ENCODE measurements at regions not wholly inside any gene's neighbourhood (a gene's known extent, or its start where the extent isn't known, plus 50 kb on each side); places are given as distances from the start of the nearest gene placed in this dataset.

GRCh38 chr4:129248621-129249020 is 152.7 kb downstream of the C4orf33 start:
- no peaks in the 10 kb centered on the region for H3K9me3 ChIP-seq
- H3K4me3 ChIP-seq, result no peak overlapping the region
- TF ChIP-seq, protein P1, sequence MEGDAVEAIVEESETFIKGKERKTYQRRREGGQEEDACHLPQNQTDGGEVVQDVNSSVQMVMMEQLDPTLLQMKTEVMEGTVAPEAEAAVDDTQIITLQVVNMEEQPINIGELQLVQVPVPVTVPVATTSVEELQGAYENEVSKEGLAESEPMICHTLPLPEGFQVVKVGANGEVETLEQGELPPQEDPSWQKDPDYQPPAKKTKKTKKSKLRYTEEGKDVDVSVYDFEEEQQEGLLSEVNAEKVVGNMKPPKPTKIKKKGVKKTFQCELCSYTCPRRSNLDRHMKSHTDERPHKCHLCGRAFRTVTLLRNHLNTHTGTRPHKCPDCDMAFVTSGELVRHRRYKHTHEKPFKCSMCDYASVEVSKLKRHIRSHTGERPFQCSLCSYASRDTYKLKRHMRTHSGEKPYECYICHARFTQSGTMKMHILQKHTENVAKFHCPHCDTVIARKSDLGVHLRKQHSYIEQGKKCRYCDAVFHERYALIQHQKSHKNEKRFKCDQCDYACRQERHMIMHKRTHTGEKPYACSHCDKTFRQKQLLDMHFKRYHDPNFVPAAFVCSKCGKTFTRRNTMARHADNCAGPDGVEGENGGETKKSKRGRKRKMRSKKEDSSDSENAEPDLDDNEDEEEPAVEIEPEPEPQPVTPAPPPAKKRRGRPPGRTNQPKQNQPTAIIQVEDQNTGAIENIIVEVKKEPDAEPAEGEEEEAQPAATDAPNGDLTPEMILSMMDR (IDR thresholded peaks at IDR 0.05), result no peak
- no peaks in the 10 kb centered on the region for H3K36me3 ChIP-seq
- no peaks in the 10 kb centered on the region for H3K27me3 ChIP-seq
- intact Hi-C loops (cut with DNase I; ENCODE audit: low total_unique reads), result no loop called here
- no peaks in the 10 kb centered on the region for H3K4me1 ChIP-seq
- H3K27ac ChIP-seq, result no peak overlapping the region
- DNase-seq, result no peak

- no peak overlapping the region for H3K27ac ChIP-seq
- no peak overlapping the region for H3K4me3 ChIP-seq
- no peaks in the 10 kb centered on the region for H3K4me1 ChIP-seq
- H3K36me3 ChIP-seq, result no peaks in the 10 kb centered on the region
- TF ChIP-seq, protein P1 (IDR thresholded peaks at IDR 0.05), result no peak
- H3K9me3 ChIP-seq, result no peaks in the 10 kb centered on the region
- intact Hi-C loops (cut with DNase I; ENCODE audit: low total_unique reads), result no loop called here
- DNase-seq, result no peak
- H3K27me3 ChIP-seq, result no peaks in the 10 kb centered on the region
These were observed 158.2 kb downstream of the C4orf33 start for GRCh38 chr4:129254126-129254525.

DNA sequence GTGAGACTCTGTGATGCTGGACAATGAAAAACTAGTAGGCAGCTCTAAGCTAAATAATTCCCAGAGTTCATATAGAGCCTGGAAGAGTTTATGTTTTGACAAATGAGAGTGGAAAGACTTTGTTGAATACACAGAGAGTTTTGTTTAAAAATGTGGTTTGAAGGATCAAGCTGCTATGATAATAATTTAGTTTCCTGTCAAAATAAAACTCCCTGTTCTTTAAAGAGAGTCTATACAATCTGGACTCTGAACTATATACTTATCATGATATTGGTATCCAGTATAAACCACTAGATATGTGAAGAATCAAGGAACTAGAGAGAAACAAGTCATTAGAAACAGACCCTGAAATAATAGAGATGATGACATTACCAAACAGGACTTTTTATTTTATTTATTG is 158.6 kb downstream of the C4orf33 start:
- intact Hi-C loops (cut with DNase I; ENCODE audit: low total_unique reads), result no loop called here
- Histone ChIP-seq H3K36me3 (no peaks in the 10 kb centered on the region), H3K4me3 (no peak overlapping the region), H3K27me3 (no peaks in the 10 kb centered on the region), H3K9me3 (no peaks in the 10 kb centered on the region), H3K27ac (no peak overlapping the region), H3K4me1 (no peaks in the 10 kb centered on the region)
- no peak for DNase-seq
- TF ChIP-seq, protein P1 (IDR thresholded peaks at IDR 0.05), result no peak

DNA sequence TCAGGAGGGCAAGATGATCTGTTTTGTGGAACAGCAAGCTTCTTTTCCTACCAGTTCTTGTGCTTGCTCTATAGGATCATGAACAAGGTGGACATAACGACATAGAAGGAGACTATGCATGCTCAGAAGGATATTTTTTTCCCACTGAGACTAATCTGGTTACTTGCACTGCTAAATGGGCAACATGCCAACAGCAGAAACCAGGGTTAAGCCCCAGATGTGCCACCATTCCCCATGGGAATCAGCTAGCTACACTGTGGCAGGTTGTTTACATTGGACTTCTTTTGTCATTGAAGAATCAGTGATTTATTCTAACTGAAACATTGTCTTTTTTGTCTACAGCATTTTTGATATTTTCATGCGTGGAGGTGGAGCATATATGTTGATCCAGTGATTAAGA is 165.6 kb downstream of the C4orf33 start:
- H3K9me3 ChIP-seq, result no peaks in the 10 kb centered on the region
- no peaks in the 10 kb centered on the region for H3K27me3 ChIP-seq
- intact Hi-C loops (cut with DNase I; ENCODE audit: low total_unique reads), result no loop called here
- no peak overlapping the region for H3K4me3 ChIP-seq
- H3K27ac ChIP-seq, result no peak overlapping the region
- no peaks in the 10 kb centered on the region for H3K36me3 ChIP-seq
- no peak for DNase-seq
- H3K4me1 ChIP-seq, result no peaks in the 10 kb centered on the region
- TF ChIP-seq, protein P1 (IDR thresholded peaks at IDR 0.05), result no peak

DNA sequence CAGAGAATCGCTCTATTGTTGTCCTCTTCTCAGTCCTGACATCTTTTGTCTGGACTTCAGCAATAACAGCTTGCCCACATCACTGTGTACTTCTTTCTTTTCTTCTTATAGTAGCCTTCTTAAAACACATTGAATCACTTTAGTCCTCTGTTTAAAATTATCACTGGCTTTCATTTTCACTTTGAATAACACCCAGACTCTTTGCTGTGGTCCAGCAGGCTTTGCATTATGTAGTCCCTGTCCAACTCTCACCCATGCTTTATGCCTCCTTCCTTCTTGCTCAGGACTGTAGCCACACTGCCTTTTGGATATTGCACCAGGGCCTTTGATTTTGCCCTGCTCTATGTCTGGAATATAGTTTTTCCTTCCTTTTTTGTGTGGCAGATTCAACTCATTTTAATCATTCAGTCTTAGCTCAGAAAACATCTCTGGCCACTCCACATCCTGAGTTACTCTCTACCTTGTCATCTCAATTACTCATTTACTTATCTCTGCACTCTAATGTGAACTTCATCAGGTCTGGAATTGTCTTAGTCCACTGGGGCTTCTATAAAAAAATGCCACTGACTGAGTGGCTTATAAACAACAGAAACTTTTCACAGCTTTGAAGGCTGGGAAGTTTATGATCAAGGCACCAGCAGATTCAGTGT is 168.2 kb downstream of the C4orf33 start:
- H3K4me1 ChIP-seq, result no peaks in the 10 kb centered on the region
- no peak overlapping the region for H3K27ac ChIP-seq
- TF ChIP-seq, protein P1 (IDR thresholded peaks at IDR 0.05), result no peak

GRCh38 chr4:129278868-129279267 is 182.9 kb downstream of the C4orf33 start:
- no peak for DNase-seq
- no peaks in the 10 kb centered on the region for H3K9me3 ChIP-seq
- TF ChIP-seq, protein P1 (IDR thresholded peaks at IDR 0.05), result no peak
- no peaks in the 10 kb centered on the region for H3K27me3 ChIP-seq
- no peak overlapping the region for H3K27ac ChIP-seq
- H3K4me1 ChIP-seq, result peaks cover 0 to 3% (median 0%) of the 10 kb centered on the region in 4 donors
- no peak overlapping the region for H3K4me3 ChIP-seq
- intact Hi-C loops (cut with DNase I; ENCODE audit: low total_unique reads), result no loop called here
- no peaks in the 10 kb centered on the region for H3K36me3 ChIP-seq

More for the DNA sequence above, 168.2 kb downstream of the C4orf33 start:
- no peaks in the 10 kb centered on the region for H3K27me3 ChIP-seq
- no peaks in the 10 kb centered on the region for H3K36me3 ChIP-seq
- no peak for DNase-seq
- H3K9me3 ChIP-seq, result no peaks in the 10 kb centered on the region
- H3K4me3 ChIP-seq, result no peak overlapping the region
- intact Hi-C loops (cut with DNase I; ENCODE audit: low total_unique reads), result no loop called here
